SK-N-MC (cell line): ENCODE measurements at regions not wholly inside any gene's neighbourhood (a gene's known extent, or its start where the extent isn't known, plus 50 kb on each side); places are given as distances from the start of the nearest gene placed in this dataset.

Source experiments
- EZH2 ChIP-seq: fragments of 200-600 bp; sonication (generic); IDR thresholded peaks from one replicate; pipeline ENCODE4 v1.6.1; 2017; ENCODE audit warnings: antibody characterized with exemption
- FOXP2 ChIP-seq: optimal IDR thresholded peaks from 2 replicates; pipeline ENCODE3; 2011; ENCODE audit warnings: mild to moderate bottlenecking, moderate library complexity; ENCODE audit not compliant: insufficient read depth; ENCODE audit errors: extremely low read length, control extremely low read depth
- POLR2AphosphoS5 ChIP-seq: IDR thresholded peaks from 2 replicates; pipeline ENCODE4 v1.6.1; 2012; ENCODE audit warnings: mild to moderate bottlenecking, low read depth, low read length, borderline replicate concordance

GRCh38 chr6:16868968-16869367, 107.7 kb upstream of the ATXN1 start:
- TF ChIP-seq EZH2 (no peak), POLR2AphosphoS5 (no peak), FOXP2 (no peak)
